Activated CD8-positive, alpha-beta memory T cell treated with anti-CD3 and anti-CD28 coated beads for 36 hours (primary cell): ENCODE measurements at regions not wholly inside any gene's neighbourhood (a gene's known extent, or its start where the extent isn't known, plus 50 kb on each side); places are given as distances from the start of the nearest gene placed in this dataset.

ENCODE experiments used
- CTCF ChIA-PET: fragments of 350-600 bp; sonication (Branson Sonifier 250); formaldehyde crosslinking; loops from one replicate; lab custom pipeline; 2021; ENCODE audit warnings: antibody characterized with exemption; lab: Charles Lee
- POLR2A ChIA-PET: fragments of 350-600 bp; sonication (Branson Sonifier 250); formaldehyde crosslinking; loops from one replicate; lab custom pipeline; 2021; ENCODE audit warnings: antibody characterized with exemption; lab: Charles Lee

DNA sequence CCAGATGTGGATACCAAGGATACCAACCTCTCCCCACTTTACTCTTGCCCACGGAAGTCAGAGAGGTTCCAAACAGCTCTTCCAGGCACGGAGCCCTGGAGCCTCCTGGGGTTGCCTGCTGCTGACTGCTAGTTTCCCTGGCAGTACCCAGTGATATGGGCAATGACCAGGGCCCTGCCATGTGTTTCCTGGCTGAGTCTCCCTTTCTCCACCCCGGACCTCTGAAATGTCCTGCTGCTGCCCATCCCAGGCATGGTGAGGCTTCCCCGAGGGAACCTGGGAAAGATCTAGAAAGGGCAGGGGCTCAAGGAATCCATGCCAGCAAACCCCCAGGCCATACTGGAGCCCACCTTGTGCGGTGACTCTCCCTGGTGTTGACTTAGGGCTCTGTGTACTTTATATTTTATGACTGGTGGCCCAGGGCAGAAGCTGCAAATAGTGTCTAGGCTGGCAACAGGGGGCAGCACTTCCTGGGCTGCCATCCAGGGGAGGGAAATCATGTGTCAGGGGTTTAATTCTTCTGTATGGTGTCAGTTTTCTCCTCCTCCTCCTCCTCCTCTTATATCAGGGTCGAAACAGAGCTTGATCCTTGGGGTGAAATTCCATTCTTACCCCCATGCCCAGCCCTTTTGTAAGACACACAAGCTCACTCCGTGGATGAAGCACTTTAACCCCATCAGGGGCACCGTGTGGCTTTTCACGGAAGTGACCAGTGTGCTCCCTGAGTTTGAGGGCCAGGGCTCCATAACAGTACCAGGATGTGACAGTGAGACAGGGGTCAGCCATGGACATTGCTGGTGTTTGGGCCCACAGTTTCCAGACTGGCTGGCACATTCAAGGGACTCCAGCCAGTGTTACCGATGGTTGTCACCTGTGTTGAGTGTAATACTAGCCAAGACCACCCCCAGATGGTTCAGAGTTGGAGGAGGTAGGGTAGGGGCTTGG is 62.4 kb upstream of the GDF10 start:
- ChIA-PET POLR2A (no interaction called here), CTCF (no interaction called here)

DNA sequence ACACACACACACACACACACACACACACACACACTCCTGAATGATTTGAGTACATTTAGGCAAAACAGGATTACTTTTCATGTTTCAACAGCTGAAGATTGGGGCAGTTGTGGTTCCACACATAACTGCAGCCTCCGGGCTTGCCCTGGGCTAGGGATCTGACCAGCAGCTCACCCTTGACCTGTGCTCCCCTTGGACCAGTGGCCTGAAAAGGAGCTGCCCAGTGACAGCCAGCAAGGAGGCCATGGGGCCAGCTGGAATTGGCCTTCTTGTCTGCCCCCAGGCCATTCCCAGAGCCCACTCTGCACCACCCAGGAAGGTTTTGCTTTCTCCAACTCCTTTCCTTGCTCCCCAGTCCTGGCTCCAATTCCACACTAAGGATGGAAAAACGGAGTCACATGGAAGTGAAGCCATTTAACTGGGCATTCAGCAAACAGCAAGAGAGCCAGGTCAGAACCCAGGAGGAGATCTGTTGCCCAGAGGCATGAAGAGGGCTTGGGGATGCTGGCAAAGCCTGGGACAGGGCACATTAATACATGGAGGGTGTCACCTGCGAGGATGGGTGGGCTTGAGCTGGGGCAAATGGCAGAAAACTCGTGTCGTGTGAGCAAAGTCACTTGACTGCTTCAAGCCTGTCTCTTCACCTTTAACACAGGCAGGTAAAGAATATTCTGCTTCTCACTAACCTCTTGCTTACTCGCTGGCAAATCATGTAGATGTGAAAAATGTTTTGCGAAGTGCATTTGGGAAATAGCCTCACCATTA is 61.5 kb upstream of the GDF10 start:
- CTCF ChIA-PET = no interaction called here
- POLR2A ChIA-PET = no interaction called here

GRCh38 chr10:47239211-47239610 is 60.8 kb upstream of the GDF10 start:
- ChIA-PET POLR2A (no interaction called here), CTCF (interaction anchor here (0.6 kb wide), 1 partner anchor 42 kb away, joined by 5 read pairs; no protein-coding TSS in a partner anchor)

DNA sequence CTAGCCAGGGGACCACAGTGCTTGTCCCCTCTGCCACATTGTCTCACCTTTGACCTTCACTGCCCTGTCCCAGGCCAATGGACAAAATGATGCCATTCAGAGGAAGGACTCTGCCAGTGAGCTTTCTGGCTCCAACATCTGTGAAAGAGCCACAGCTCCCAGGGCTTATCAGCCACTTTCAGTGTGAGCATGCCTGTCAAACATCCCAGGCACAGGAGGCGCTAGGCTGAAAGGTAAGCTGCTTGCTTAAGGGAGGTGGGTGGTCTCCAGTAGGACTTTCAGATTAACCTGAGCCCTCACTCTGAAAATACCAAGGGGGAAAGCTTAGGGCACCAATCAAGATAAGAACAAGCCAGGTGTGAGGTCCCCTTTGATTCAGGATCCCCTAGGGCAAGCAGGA is 59.8 kb upstream of the GDF10 start:
- CTCF ChIA-PET = interaction anchor here (0.6 kb wide), 1 partner anchor 41 kb away, joined by 5 read pairs; no protein-coding TSS in a partner anchor

GRCh38 chr10:47241256-47241655 is 58.7 kb upstream of the GDF10 start:
- CTCF ChIA-PET = no interaction called here
- POLR2A ChIA-PET = no interaction called here

More for the DNA sequence above, 59.8 kb upstream of the GDF10 start:
- POLR2A ChIA-PET = no interaction called here

GRCh38 chr10:47241946-47242867 is 57.8 kb upstream of the GDF10 start:
- POLR2A ChIA-PET = no interaction called here
- CTCF ChIA-PET = no interaction called here

- ChIA-PET POLR2A (no interaction called here), CTCF (no interaction called here)
These were observed 56.6 kb upstream of the GDF10 start for GRCh38 chr10:47243356-47243755.

DNA sequence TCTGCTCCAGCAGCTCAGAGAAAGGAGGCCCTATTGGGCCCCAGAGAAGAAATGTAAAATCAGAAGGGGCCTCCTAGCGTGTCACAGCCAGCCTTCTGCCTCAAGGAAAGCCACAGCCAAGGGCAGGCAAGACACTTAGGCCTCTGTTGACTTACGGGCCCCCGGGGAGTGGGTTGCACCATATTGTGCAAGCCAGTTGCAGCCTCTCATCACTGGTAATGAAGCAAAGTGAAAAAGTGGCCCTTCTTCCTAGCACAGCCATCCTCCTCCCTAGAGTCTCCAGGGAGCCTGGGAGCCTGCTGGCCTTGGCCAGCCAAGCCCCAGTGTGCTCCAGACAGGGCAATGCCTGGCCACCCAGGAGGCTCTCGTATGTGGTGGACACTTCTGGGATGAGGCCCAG is 56.2 kb upstream of the GDF10 start:
- ChIA-PET POLR2A (no interaction called here), CTCF (no interaction called here)

DNA sequence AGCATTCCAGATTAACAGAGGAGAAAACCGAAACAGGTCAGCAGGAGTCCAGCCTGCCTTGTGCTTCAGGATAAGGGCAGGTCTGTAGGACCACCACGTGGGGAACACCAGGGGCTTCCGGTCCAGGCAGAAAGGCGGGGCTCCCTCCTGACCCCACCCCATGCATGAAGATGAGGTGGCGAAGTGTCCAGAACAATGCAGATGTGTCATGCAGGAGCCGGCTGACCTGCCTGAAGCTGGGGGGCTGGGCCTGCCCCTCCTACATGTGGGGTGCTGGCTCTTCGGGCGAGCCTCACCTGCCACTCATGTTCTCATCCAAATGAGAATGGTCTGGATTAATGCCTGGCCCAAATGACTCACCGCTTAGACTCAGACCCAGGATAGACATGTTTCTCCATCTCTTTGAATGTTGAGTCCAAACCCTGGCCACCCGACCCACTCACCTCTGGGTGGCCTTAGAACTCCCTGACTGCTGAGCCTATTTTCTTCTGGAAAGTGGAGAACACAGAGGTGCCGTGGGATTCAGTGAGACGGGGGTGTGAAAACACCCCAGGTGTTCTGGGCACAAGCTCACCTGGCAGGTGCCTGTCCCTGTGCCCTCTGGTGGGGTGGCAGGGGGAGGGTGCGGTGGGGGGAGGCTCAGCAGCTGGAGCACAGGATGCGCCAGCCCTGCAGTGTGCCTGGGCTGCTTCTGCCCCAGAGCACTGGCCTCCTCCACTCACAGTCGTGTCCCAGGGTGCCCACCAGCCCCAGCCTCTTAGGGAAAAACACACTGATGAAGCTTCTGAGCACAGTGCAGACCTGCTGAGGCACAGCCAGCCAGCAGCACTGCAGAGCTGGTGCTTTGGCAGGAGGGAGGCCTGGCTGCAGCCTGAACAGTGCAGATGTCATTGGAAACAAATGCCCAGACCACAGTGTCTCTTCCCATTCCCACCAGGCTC is 55.2 kb upstream of the GDF10 start:
- CTCF ChIA-PET = no interaction called here
- POLR2A ChIA-PET = no interaction called here

- ChIA-PET POLR2A (no interaction called here), CTCF (no interaction called here)
These were observed 54.2 kb upstream of the GDF10 start for GRCh38 chr10:47245731-47246350.

- CTCF ChIA-PET = no interaction called here
- POLR2A ChIA-PET = no interaction called here
These were observed 53.4 kb upstream of the GDF10 start for GRCh38 chr10:47246406-47247147.

DNA sequence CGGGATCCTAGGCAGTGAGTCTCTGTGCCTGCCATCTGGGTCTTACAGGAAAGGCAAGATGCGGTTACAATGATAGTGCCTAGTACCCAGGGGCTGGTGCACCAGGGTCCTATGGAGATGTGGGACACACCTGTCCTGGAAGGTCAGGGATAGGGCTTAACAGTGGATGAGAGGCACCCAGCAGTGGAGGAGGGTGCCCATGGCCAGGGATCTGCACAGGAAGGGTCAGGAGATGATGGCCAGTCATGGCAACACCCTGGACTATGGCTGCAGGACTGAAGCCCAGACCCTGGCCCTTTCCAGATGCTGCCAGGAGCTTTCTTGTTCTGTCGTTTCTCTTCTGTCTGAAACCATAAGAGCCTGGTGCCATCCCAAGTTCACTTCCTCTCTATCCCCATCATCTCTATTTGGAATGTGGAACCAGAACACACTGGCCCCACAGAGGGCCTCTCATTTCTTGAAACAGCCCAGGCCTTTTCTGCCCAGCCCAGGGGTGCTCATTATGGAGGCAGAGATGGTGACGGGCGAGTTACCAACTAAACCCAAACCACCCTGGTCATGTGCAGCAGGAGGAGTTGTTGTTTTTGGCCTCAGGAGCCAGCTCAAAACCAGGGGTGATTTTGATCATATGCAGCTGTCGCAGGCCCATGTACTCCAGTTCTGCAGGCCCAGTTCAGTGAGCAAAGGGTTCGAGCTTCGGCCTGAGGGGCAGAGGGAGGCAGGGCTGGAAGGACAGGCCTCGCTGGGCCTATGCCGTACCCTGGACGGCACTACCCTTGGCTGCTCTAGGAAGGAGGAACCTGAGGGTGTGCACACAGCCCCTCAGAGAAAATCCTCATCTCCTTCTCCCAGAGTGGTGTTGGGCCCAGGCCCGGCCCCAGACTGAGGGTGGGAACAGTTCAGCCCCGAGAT is 52.6 kb upstream of the GDF10 start:
- ChIA-PET CTCF (no interaction called here), POLR2A (no interaction called here)

DNA sequence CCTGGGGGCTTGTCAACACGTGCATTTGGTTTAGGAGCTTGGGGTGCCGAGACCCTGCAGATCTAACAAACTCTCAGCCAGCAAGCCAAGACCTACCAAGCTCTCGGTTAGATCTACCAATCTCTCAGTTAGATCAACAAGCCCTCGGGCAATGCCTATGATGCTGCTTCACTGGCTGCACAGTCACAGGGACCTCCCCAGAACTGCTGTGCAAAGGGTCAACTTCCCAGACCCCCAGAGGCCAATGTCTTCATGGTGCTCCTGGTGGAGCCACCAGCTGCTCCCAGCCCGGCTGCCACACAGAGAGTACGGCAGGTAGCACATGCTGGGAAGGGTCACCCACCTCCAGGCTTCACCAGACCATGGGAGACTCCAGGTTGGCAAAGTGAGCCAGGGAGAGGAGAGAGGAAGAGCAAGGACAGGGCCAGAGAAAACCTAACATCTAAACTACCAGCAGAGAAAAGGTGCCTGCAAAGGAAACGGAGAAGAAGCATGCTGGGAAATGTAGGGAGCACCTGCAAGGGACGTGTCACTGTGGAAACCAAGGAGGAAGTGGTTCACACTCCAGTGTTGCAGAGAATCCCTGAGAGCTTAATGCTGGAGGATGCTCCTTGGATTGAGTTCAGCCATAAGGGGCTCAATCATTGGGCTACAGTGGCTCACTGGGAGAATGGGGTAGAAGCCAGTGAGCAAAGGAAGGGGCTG is 51.5 kb upstream of the GDF10 start:
- CTCF ChIA-PET = no interaction called here
- POLR2A ChIA-PET = no interaction called here

GRCh38 chr10:47249881-47250280 is 50.1 kb upstream of the GDF10 start:
- ChIA-PET POLR2A (no interaction called here), CTCF (no interaction called here)
